Lower leg skin (tissue), 3 donors: ENCODE measurements at regions not wholly inside any gene's neighbourhood (a gene's known extent, or its start where the extent isn't known, plus 50 kb on each side); places are given as distances from the start of the nearest gene placed in this dataset.

ENCODE experiments used
- POLR2A ChIP-seq, 2 donors: fragments of 450-650 bp; IDR thresholded peaks; one replicate each; pipeline ENCODE4 v1.6.1; 2016 to 2017; ENCODE audit warnings: antibody characterized with exemption in 2 of 2, mild to moderate bottlenecking in 1 of 2, moderate library complexity in 1 of 2
- TF ChIP-seq, protein P1 (sequence below), 3 donors: fragments of 450-650 bp; IDR thresholded peaks; one replicate each; pipeline ENCODE4 v1.5.1; 2016; ENCODE audit warnings: antibody characterized with exemption in 3 of 3, mild to moderate bottlenecking in 3 of 3, moderate library complexity in 2 of 3

DNA sequence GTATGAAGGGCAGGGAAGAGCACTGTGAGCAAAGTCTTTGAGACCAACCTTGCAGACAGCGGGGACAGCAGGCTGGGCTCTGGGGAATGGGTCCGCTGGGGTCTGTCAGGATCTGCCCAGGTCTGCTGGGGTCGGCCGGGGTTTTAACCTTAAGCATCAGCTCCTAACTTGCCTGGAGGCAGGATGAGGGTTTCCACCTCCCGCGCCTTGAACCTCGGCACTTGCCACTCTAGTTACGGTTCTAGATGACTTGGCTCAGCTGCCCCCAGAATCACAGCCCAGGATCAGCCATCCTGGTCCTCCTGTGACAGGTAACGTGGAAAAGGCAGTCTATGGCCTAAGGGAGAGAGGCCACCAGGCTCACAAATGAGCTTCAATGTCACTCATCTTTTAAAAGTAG, 50.4 kb upstream of the CACUL1 start:
- TF ChIP-seq, protein P1, sequence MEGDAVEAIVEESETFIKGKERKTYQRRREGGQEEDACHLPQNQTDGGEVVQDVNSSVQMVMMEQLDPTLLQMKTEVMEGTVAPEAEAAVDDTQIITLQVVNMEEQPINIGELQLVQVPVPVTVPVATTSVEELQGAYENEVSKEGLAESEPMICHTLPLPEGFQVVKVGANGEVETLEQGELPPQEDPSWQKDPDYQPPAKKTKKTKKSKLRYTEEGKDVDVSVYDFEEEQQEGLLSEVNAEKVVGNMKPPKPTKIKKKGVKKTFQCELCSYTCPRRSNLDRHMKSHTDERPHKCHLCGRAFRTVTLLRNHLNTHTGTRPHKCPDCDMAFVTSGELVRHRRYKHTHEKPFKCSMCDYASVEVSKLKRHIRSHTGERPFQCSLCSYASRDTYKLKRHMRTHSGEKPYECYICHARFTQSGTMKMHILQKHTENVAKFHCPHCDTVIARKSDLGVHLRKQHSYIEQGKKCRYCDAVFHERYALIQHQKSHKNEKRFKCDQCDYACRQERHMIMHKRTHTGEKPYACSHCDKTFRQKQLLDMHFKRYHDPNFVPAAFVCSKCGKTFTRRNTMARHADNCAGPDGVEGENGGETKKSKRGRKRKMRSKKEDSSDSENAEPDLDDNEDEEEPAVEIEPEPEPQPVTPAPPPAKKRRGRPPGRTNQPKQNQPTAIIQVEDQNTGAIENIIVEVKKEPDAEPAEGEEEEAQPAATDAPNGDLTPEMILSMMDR (IDR thresholded peaks at IDR 0.05) = no peak
- no peak for TF ChIP-seq POLR2A (IDR thresholded peaks at IDR 0.05)
